ENCODE measurements at regions not wholly inside any gene's neighbourhood (a gene's known extent, or its start where the extent isn't known, plus 50 kb on each side); places are given as distances from the start of the nearest gene placed in this dataset.

DNA sequence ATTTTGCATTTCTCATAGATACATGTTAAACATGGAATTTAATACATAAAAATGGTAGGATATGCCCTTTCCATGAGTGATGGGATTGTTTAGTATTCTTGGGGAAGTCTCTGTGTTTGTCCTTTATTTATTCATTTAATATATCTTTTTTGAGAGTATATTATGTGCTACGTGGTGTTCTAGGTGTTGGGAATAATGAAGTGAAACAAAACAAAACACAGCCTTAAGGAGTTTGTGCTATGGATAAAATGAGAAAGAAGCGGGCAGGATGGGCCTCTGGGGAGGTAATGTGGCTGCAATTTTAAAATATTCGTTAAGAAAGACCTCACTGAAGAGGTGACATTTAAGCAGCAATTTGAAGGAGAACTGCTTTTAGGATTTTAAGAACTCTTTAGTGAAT, 851.5 kb downstream of the MAFB start:
- TF ChIP-seq, protein P1, sequence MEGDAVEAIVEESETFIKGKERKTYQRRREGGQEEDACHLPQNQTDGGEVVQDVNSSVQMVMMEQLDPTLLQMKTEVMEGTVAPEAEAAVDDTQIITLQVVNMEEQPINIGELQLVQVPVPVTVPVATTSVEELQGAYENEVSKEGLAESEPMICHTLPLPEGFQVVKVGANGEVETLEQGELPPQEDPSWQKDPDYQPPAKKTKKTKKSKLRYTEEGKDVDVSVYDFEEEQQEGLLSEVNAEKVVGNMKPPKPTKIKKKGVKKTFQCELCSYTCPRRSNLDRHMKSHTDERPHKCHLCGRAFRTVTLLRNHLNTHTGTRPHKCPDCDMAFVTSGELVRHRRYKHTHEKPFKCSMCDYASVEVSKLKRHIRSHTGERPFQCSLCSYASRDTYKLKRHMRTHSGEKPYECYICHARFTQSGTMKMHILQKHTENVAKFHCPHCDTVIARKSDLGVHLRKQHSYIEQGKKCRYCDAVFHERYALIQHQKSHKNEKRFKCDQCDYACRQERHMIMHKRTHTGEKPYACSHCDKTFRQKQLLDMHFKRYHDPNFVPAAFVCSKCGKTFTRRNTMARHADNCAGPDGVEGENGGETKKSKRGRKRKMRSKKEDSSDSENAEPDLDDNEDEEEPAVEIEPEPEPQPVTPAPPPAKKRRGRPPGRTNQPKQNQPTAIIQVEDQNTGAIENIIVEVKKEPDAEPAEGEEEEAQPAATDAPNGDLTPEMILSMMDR (IDR thresholded peaks at IDR 0.05), result no peak
- TF ChIP-seq POLR2A (IDR thresholded peaks at IDR 0.05), result no peak
- no peak for TF ChIP-seq POLR2AphosphoS5 (IDR thresholded peaks at IDR 0.05)
- no peak for TF ChIP-seq EP300 (IDR thresholded peaks at IDR 0.05)
